AG09319 (cell line): ENCODE measurements at regions not wholly inside any gene's neighbourhood (a gene's known extent, or its start where the extent isn't known, plus 50 kb on each side); places are given as distances from the start of the nearest gene placed in this dataset.

ENCODE experiments used
- DNase-seq: peaks from one replicate; pipeline ENCODE4 v3.0.0-alpha.2; 2010; ENCODE audit warnings: low read depth; ENCODE audit errors: extremely low read depth
- CTCF ChIP-seq: IDR thresholded peaks from 2 replicates; pipeline ENCODE4 v1.5.1; 2011; ENCODE audit warnings: low read depth, mild to moderate bottlenecking, inconsistent platforms, low read length, moderate library complexity

DNA sequence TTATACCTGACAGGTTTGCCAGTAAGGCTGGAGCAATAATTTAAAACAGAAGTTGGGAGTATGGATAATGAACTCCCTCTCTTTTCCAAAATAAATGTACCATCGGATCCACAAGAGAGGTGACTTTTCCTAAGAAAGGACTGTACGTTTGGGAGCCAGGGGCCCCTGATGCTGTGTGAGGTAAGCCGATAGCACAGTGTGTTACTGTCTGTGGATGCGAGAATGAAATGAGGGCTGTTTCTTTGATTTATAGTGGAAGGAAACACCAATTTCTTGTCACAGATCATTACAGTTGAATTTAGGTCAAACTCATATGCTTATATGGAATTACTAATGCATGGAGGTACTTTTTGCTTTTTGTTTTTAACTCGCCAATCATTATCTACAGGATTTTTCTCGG, 147.7 kb downstream of the ZNF664 start:
- TF ChIP-seq CTCF: no peak
- no peak for DNase-seq

DNA sequence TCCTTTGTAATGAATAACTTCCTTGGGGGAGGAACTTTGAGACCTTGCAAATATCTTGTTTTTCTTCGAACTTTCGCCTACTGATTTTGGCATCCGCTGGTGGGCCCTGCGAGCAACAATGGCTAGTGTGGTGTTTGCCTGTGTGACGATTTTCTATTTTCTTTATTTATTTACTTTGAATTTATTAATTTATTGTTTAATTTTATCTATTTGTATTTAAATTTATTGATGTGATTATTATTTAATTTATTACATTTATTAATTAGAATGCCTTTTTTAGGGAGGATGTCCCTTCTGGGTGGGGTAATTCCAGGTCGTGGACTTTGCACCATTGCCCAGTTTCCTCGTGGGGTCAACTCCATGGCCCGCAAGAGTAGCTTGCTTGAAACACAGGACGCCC, 149.7 kb downstream of the ZNF664 start:
- DNase-seq: no peak
- TF ChIP-seq CTCF: no peak

- no peak for DNase-seq
- no peak for TF ChIP-seq CTCF
These were observed 150.4 kb downstream of the ZNF664 start for GRCh38 chr12:124123296-124124000.

GRCh38 chr12:124125203-124125871, 152.3 kb downstream of the ZNF664 start:
- no peak for DNase-seq

GRCh38 chr12:124126950-124127655, 154.1 kb downstream of the ZNF664 start:
- no peak for TF ChIP-seq CTCF
- DNase-seq: no peak

More at GRCh38 chr12:124125203-124125871, 152.3 kb downstream of the ZNF664 start:
- no peak for TF ChIP-seq CTCF

DNA sequence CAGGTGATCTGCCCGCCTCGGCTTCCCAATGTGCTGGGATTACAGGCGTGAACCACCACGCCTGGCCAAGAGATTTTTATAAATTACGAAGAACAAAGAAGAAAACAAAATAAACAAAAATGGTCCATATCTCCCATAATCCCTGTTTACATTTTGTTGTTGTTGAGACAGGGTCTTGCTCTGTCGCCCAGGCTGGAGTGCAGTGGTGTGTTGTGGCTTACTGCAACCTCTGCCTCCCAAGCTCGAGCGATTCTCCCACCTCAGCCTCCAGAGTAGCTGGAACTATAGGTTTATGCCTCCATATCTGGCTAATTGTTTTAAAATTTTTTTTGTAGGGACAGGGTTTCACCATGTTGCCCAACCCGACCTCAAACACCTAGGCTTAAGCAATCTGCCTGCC, 156.1 kb downstream of the ZNF664 start:
- no peak for TF ChIP-seq CTCF
- no peak for DNase-seq
